NB4 (cell line): ENCODE measurements at regions not wholly inside any gene's neighbourhood (a gene's known extent, or its start where the extent isn't known, plus 50 kb on each side); places are given as distances from the start of the nearest gene placed in this dataset.
"Not testable (repeated sequence)": the region's sequence is repeated elsewhere in the genome, so short reads cannot be mapped to it uniquely, and the experiment has no call there.

Source experiments
- DNase-seq: peaks from one replicate; pipeline ENCODE4 v3.0.0; 2010; ENCODE audit warnings: low read depth
- H3K4me3 ChIP-seq: one replicate; pipeline ENCODE4 v1.5.1; 2011; ENCODE audit warnings: mild to moderate bottlenecking, low read depth, low read length, moderate library complexity
- CTCF ChIP-seq: IDR thresholded peaks from one replicate; pipeline ENCODE4 v1.5.1; 2012; ENCODE audit warnings: low read depth, low read length
- MAX ChIP-seq: IDR thresholded peaks from 2 replicates; pipeline ENCODE4 v1.6.1; 2011; ENCODE audit warnings: low read depth, low read length
- MYC ChIP-seq: IDR thresholded peaks from 2 replicates; pipeline ENCODE4 v1.6.1; 2011; ENCODE audit warnings: low read depth, low read length
- POLR2A ChIP-seq: IDR thresholded peaks from 2 replicates; pipeline ENCODE4 v1.6.1; 2011; ENCODE audit warnings: mild to moderate bottlenecking; ENCODE audit not compliant: insufficient read length; ENCODE audit errors: extremely low read depth

- TF ChIP-seq POLR2A, result no peak
- TF ChIP-seq MYC, result no peak
- no peak for TF ChIP-seq CTCF
- TF ChIP-seq MAX, result no peak
- no peak overlapping the region for H3K4me3 ChIP-seq
- peak; percentile 13 for DNase-seq
These were observed 226.1 kb downstream of the SHOX start for GRCh38 chrX:856566-857290.

GRCh38 chrX:853304-853703 is 222.7 kb downstream of the SHOX start:
- H3K4me3 ChIP-seq, result no peak overlapping the region
- no peak for TF ChIP-seq MAX
- TF ChIP-seq CTCF, result no peak
- TF ChIP-seq POLR2A, result no peak
- DNase-seq, result no peak

GRCh38 chrX:850471-850916 is 219.9 kb downstream of the SHOX start:
- no peak for TF ChIP-seq CTCF
- no peak for TF ChIP-seq POLR2A
- no peak for DNase-seq
- no peak overlapping the region for H3K4me3 ChIP-seq

GRCh38 chrX:848386-848785 is 217.8 kb downstream of the SHOX start:
- DNase-seq, result no peak

GRCh38 chrX:843306-843705 is 212.7 kb downstream of the SHOX start:
- no peak for TF ChIP-seq POLR2A
- TF ChIP-seq MYC, result no peak
- no peak for TF ChIP-seq MAX
- TF ChIP-seq CTCF, result no peak
- no peak overlapping the region for H3K4me3 ChIP-seq
- DNase-seq, result no peak

More at GRCh38 chrX:848386-848785, 217.8 kb downstream of the SHOX start:
- TF ChIP-seq POLR2A (no peak), MAX (no peak), CTCF (no peak), MYC (no peak)
- no peak overlapping the region for H3K4me3 ChIP-seq

- no peak for DNase-seq
- no peak overlapping the region for H3K4me3 ChIP-seq
- TF ChIP-seq POLR2A, result no peak
- TF ChIP-seq MYC, result no peak
- no peak for TF ChIP-seq CTCF
- no peak for TF ChIP-seq MAX
These were observed 210.0 kb downstream of the SHOX start for GRCh38 chrX:840556-840955.

- not testable (repeated sequence) for DNase-seq, H3K4me3 ChIP-seq
These were observed 208.1 kb downstream of the SHOX start for GRCh38 chrX:838666-839065.

- DNase-seq, H3K4me3 ChIP-seq: not testable (repeated sequence)
These were observed 205.3 kb downstream of the SHOX start for GRCh38 chrX:835857-836256.
